D721Med (cell line): ENCODE measurements at regions not wholly inside any gene's neighbourhood (a gene's known extent, or its start where the extent isn't known, plus 50 kb on each side); places are given as distances from the start of the nearest gene placed in this dataset.

Source experiments
- DNase-seq: peaks from one replicate; pipeline ENCODE4 v3.0.0; 2011; ENCODE audit warnings: low spot score; ENCODE audit not compliant: insufficient read length
- FAIRE-seq: peaks from 2 replicates; lab custom pipeline; 2011; peaks lifted over from hg19 to GRCh38; lab: Jason Lieb, UNC
- TF ChIP-seq, protein P1 (sequence below): IDR thresholded peaks from 2 replicates; pipeline ENCODE4 v1.5.1; 2012; ENCODE audit warnings: mild to moderate bottlenecking, control low read depth; ENCODE audit not compliant: insufficient read depth; ENCODE audit errors: missing control alignments

DNA sequence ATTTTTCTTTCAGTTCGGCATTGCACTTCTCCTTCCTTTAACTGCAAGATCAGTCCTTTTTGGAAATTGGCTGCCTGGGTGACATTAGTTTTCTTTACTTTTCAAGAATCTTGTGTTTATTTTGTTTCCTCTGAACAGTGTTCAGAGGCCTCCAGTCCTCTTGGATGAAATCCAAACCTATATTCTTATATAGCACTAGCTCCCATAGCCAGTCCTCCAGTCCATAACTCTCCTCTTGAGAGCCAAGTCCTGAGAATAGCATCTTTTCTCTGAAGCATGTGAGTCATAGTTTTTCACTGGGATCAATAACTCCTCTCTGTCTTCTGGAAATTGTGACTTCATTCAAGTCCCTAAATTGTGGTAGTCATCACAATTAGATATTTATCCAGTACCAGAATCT is 357.5 kb downstream of the RAPGEF2 start:
- TF ChIP-seq, protein P1, sequence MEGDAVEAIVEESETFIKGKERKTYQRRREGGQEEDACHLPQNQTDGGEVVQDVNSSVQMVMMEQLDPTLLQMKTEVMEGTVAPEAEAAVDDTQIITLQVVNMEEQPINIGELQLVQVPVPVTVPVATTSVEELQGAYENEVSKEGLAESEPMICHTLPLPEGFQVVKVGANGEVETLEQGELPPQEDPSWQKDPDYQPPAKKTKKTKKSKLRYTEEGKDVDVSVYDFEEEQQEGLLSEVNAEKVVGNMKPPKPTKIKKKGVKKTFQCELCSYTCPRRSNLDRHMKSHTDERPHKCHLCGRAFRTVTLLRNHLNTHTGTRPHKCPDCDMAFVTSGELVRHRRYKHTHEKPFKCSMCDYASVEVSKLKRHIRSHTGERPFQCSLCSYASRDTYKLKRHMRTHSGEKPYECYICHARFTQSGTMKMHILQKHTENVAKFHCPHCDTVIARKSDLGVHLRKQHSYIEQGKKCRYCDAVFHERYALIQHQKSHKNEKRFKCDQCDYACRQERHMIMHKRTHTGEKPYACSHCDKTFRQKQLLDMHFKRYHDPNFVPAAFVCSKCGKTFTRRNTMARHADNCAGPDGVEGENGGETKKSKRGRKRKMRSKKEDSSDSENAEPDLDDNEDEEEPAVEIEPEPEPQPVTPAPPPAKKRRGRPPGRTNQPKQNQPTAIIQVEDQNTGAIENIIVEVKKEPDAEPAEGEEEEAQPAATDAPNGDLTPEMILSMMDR: no peak
- DNase-seq: no peak
- FAIRE-seq: no peak

DNA sequence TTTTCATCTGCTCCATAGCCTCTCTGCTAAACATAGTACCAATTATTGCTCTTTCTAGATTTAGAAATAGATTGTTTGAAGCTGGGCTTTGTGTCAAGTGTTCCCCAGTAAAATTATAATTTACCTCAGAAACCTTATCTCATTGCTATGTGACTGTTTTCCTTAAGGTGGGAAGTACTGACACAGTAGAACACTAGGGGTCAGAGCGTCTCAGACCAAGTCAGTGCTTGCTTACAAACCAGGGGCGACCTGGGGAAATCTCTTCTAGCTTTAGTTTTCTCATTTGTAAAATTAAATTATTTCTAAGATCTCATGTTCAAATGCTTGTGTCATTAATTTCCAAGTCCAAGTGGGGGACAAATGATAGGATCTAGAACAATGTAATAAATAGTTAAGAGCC is 360.4 kb downstream of the RAPGEF2 start:
- FAIRE-seq (no peak), DNase-seq (no peak)
- TF ChIP-seq, protein P1: no peak

DNA sequence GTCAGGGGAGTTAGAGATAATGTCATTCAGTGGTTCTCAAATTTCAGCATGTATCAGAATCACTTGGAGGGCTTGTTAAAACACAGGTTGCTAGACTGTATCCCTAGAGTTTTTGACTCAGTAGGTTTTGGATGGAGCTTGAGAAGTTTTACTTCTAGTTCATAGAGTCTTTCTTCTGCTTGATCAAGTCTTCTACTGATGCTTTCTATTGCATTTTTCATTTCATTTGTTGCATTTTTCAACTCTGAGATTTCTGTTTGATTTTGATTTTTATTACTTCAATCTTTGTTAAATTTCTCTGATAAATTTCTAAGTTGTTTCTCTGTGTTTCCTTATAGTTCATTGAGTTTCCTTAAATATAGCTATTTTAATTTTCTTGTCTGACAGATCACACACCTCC is 361.4 kb downstream of the RAPGEF2 start:
- FAIRE-seq: no peak
- TF ChIP-seq, protein P1: no peak
- DNase-seq: no peak

DNA sequence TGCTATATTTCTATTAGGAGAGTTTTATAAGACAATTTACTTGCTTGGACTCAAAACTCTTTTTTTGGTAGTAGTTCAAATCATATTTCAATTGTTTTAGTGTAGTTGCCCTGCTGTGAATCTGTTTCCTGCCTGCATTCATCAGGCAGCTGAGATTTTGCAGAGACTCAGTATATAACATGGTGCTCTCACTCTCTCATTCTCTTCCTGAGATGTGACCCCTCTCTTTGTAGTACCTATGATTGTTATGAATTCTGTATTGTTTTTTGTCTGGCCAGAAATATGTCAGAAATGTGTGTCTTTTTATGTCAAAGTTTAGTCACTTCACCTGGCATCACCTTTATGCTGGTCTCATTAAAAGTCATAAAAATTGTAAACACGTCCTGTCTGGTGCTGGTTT is 374.0 kb downstream of the RAPGEF2 start:
- FAIRE-seq: no peak
- TF ChIP-seq, protein P1: no peak
- no peak for DNase-seq

DNA sequence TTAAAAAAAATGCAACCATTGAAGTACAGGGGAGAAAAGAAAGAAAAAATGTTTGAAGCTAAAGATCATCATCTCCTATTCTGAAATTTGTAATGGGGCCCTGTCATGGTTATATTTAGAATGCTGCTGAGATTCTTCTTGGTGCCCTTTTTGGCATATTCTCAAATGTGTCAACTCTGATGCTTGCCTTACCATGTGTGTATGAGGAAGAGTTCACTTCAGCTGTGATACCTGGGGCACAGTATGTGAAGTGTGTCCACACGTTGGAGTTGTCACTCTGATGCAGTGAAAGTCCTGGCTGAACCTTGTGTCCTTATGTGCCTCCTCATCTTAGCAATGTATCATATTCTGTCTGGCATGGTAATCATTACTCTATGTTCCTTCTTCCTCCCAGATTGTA is 377.9 kb downstream of the RAPGEF2 start:
- TF ChIP-seq, protein P1: no peak
- DNase-seq (no peak), FAIRE-seq (no peak)

DNA sequence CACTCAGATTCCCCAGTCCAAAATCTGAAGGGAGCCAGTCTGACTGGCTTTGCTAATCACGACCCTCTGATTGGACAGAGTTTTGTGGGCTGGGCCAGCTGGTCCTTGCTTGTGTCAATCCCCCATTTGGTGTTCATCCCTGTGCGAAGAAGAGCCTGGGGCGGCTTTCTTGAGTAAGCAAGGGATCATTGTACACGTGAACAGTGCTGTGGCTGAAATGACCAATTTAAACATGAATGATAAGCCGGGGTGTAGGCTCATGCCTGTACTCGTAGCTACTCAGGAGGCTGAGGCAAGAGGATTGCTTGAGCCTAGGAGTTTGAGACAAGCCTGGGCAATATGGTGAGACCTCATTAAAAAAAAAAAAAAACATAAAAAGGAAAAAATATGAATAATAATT is 379.1 kb downstream of the RAPGEF2 start:
- TF ChIP-seq, protein P1: no peak
- FAIRE-seq (no peak), DNase-seq (no peak)

DNA sequence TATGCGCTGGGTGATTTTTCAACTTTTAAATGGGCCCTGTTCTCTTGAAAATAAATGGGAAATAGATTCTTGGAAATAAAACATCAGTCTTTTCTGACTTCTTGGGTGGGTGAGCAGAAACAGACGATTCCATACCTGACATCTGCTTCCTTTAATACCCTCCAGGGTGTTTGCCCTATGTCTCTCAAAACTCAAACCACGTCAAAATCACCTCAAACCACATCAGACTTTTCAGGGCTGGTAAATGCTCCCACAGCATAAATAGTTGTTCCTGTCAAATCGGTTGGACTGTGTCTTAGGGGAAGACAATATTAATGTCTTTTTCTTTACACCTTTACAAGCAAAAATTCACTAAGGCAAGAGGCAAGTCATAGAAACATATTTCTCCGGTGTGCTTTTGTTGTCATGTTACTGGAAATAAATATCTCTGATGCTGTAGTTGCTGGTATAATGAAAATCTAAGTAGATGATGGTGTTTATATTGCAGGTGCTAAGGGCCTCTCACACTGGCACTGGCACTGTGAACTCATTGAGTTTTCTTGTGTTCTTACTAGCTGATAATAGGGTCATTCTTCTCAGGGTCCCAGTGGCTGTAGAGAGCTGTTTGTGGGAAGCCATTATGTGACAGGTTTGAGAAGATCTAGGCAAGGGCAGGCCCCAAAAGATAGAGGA is 380.4 kb downstream of the RAPGEF2 start:
- FAIRE-seq: no peak

More for the DNA sequence above, 380.4 kb downstream of the RAPGEF2 start:
- DNase-seq: no peak
- TF ChIP-seq, protein P1: no peak
